HL-60 (cell line): ENCODE measurements at regions not wholly inside any gene's neighbourhood (a gene's known extent, or its start where the extent isn't known, plus 50 kb on each side); places are given as distances from the start of the nearest gene placed in this dataset.
"Not testable (repeated sequence)": the region's sequence is repeated elsewhere in the genome, so short reads cannot be mapped to it uniquely, and the experiment has no call there.

Experiments used
- DNase-seq, 2 experiments: peaks; one replicate each; pipeline ENCODE4 v3.0.0-alpha.2; 2010 to 2020; ENCODE audit warnings: low read depth in 1 of 2, low spot score in 1 of 2
- H3K27ac ChIP-seq: fragments of 250-450 bp; sonication (Bioruptor Pico); replicated peaks from 2 replicates; pipeline ENCODE4 v1.5.1; 2020; ENCODE audit warnings: mild to moderate bottlenecking, moderate library complexity
- H3K27me3 ChIP-seq: fragments of 250-450 bp; sonication (Bioruptor Pico); 2 replicates; pipeline ENCODE4 v1.5.1; 2021; ENCODE audit warnings: mild to moderate bottlenecking, moderate library complexity; ENCODE audit not compliant: insufficient read depth, poor library complexity, severe bottlenecking
- H3K4me3 ChIP-seq: replicated peaks from 2 replicates; pipeline ENCODE4 v1.5.1; 2011; ENCODE audit warnings: mild to moderate bottlenecking, control low read depth, low read length; ENCODE audit not compliant: insufficient read depth
- CTCF ChIP-seq: IDR thresholded peaks from one replicate; pipeline ENCODE4 v1.5.1; 2011; ENCODE audit warnings: low read length, control low read depth, inconsistent platforms; ENCODE audit not compliant: insufficient read depth
- GABPA ChIP-seq: IDR thresholded peaks from 2 replicates; pipeline ENCODE4 v1.6.1; 2012; ENCODE audit warnings: low read depth
- POLR2AphosphoS5 ChIP-seq: IDR thresholded peaks from 2 replicates; pipeline ENCODE4 v1.6.1; 2012; ENCODE audit warnings: low read depth
- REST ChIP-seq: IDR thresholded peaks from 2 replicates; pipeline ENCODE4 v1.6.1; 2012; ENCODE audit warnings: low read depth; ENCODE audit not compliant: insufficient replicate concordance
- SPI1 ChIP-seq: IDR thresholded peaks from 2 replicates; pipeline ENCODE4 v1.6.1; 2012; ENCODE audit warnings: low read depth, mild to moderate bottlenecking, borderline replicate concordance

- TF ChIP-seq CTCF = no peak
- no peak for TF ChIP-seq GABPA
- TF ChIP-seq REST = no peak
- TF ChIP-seq POLR2AphosphoS5 = no peak
- no peak for TF ChIP-seq SPI1
- H3K27me3 ChIP-seq = no peaks in the 10 kb centered on the region
- no peak overlapping the region for H3K27ac ChIP-seq
- no peak for DNase-seq
- no peak overlapping the region for H3K4me3 ChIP-seq
These were observed 286.8 kb upstream of the PLD5 start for GRCh38 chr1:242811092-242811840.

- Histone ChIP-seq H3K4me3 (no peak overlapping the region), H3K27me3 (no peaks in the 10 kb centered on the region), H3K27ac (no peak overlapping the region)
- DNase-seq = no peak
- no peak for TF ChIP-seq CTCF
- TF ChIP-seq SPI1 = no peak
- TF ChIP-seq GABPA = no peak
- TF ChIP-seq REST = no peak
- TF ChIP-seq POLR2AphosphoS5 = no peak
These were observed 281.8 kb upstream of the PLD5 start for GRCh38 chr1:242806324-242806723.

GRCh38 chr1:242805360-242805759 is 280.9 kb upstream of the PLD5 start:
- H3K4me3 ChIP-seq, DNase-seq, H3K27ac ChIP-seq, H3K27me3 ChIP-seq: not testable (repeated sequence)

- H3K4me3 ChIP-seq = no peak overlapping the region
- H3K27ac ChIP-seq = no peak overlapping the region
- TF ChIP-seq POLR2AphosphoS5 (no peak), GABPA (no peak), SPI1 (no peak), REST (no peak), CTCF (no peak)
- no peak for DNase-seq
- no peaks in the 10 kb centered on the region for H3K27me3 ChIP-seq
These were observed 278.5 kb upstream of the PLD5 start for GRCh38 chr1:242802973-242803372.
